B cell (primary cell): ENCODE measurements at regions not wholly inside any gene's neighbourhood (a gene's known extent, or its start where the extent isn't known, plus 50 kb on each side); places are given as distances from the start of the nearest gene placed in this dataset.

Experiments used
- ATAC-seq: fragments of 200-7000 bp; cut with Tn5 transposase; one replicate; pipeline ENCODE4 v1.10.0; 2021; ENCODE audit warnings: low read depth, mild to moderate bottlenecking, moderate number of reproducible peaks, moderate library complexity
- CTCF ChIA-PET: fragments of 350-600 bp; sonication (Branson Sonifier 250); formaldehyde crosslinking; loops from one replicate; lab custom pipeline; 2021; ENCODE audit warnings: antibody characterized with exemption, inconsistent platforms; lab: Charles Lee
- POLR2A ChIA-PET: fragments of 350-600 bp; sonication (Branson Sonifier 250); formaldehyde crosslinking; loops from one replicate; lab custom pipeline; 2021; ENCODE audit warnings: antibody characterized with exemption; lab: Charles Lee
- DNase-seq: peaks from one replicate; pipeline ENCODE4 v3.0.0; 2013
- H2AFZ ChIP-seq: 2 replicates; pipeline ENCODE4 v1.6.1; 2012; ENCODE audit warnings: mild to moderate bottlenecking, low read depth, low read length; ENCODE audit not compliant: insufficient read depth, poor library complexity, severe bottlenecking
- H3K27ac ChIP-seq, 2 donors: 1 replicate in 1 of 2; 2 replicates in 1 of 2; pipeline ENCODE4 v1.5.1; 2012 to 2013; ENCODE audit warnings: low read length in 2 of 2, mild to moderate bottlenecking in 2 of 2, moderate library complexity in 1 of 2
- H3K27me3 ChIP-seq, 4 experiments: fragments of 200-600 bp in 1 of 4; sonication (generic) in 1 of 4; replicated peaks in 1 of 4; 1 replicate in 2 of 4; 2 replicates in 2 of 4; pipeline versions ENCODE4 v1.6.1 to v1.7.0; 2013 to 2016; ENCODE audit warnings: low read length in 3 of 4, mild to moderate bottlenecking in 2 of 4, mixed read lengths in 1 of 4, moderate library complexity in 1 of 4; ENCODE audit not compliant: insufficient read depth in 4 of 4, control insufficient read depth in 3 of 4; ENCODE audit errors: control extremely low read depth in 1 of 4
- H3K36me3 ChIP-seq, 2 experiments: replicated peaks in 1 of 2; 1 replicate in 1 of 2; 2 replicates in 1 of 2; pipeline versions ENCODE4 v1.6.1 to v1.7.1; 2013; ENCODE audit warnings: low read length in 1 of 2; ENCODE audit not compliant: insufficient read depth in 2 of 2, control insufficient read depth in 1 of 2; ENCODE audit errors: control extremely low read depth in 1 of 2, extremely low read depth in 1 of 2
- H3K4me1 ChIP-seq, 2 donors: fragments of 200-600 bp in 1 of 2; sonication (generic) in 1 of 2; 1 replicate in 1 of 2; 2 replicates in 1 of 2; pipeline versions ENCODE4 v1.5.1 to v1.6.1; 2013 to 2017; ENCODE audit warnings: low read length in 2 of 2; ENCODE audit not compliant: control insufficient read depth in 2 of 2, insufficient read depth in 2 of 2
- H3K4me2 ChIP-seq: replicated peaks from 2 replicates; pipeline ENCODE3; 2012; ENCODE audit warnings: mild to moderate bottlenecking, low read depth, low read length; ENCODE audit not compliant: poor library complexity, severe bottlenecking
- H3K4me3 ChIP-seq, 5 experiments: fragments of 200-600 bp in 1 of 5; sonication (generic) in 1 of 5; 1 replicate in 3 of 5; 2 replicates in 2 of 5; pipeline versions ENCODE4 v1.5.1 to v1.7.0; 2011 to 2016; ENCODE audit warnings: low read length in 4 of 5, mild to moderate bottlenecking in 4 of 5, low read depth in 2 of 5, control low read depth in 1 of 5, moderate library complexity in 1 of 5; ENCODE audit not compliant: insufficient read depth in 1 of 5; ENCODE audit errors: control extremely low read depth in 1 of 5, extremely low read depth in 1 of 5
- H3K79me2 ChIP-seq: fragments of 200-600 bp; sonication (generic); one replicate; pipeline ENCODE4 v1.6.0; 2016; ENCODE audit warnings: low read length; ENCODE audit not compliant: control insufficient read depth, insufficient read depth
- H3K9ac ChIP-seq: fragments of 200-600 bp; sonication (generic); 2 replicates; pipeline ENCODE4 v1.6.1; 2017; ENCODE audit warnings: mild to moderate bottlenecking, low read length, moderate library complexity
- H3K9me3 ChIP-seq, 3 donors: one replicate each; pipeline versions ENCODE4 v1.6.1 to v1.7.1; 2013; ENCODE audit warnings: low read length in 2 of 3; ENCODE audit not compliant: control insufficient read depth in 2 of 3, insufficient read depth in 1 of 3; ENCODE audit errors: control extremely low read depth in 1 of 3
- H4K20me1 ChIP-seq: 2 replicates; pipeline ENCODE4 v1.6.0; 2012; ENCODE audit warnings: mild to moderate bottlenecking, low read length; ENCODE audit not compliant: insufficient read depth, control insufficient read depth, poor library complexity, severe bottlenecking
- H3K27ac Mint-ChIP-seq: one replicate; pipeline ENCODE4 v1.8.0; 2021; ENCODE audit warnings: mixed read lengths
- H3K27me3 Mint-ChIP-seq: one replicate; pipeline ENCODE4 v1.8.0; 2021; ENCODE audit warnings: mixed read lengths
- H3K4me1 Mint-ChIP-seq: one replicate; pipeline ENCODE4 v1.8.0; 2021; ENCODE audit warnings: mixed read lengths
- H3K4me3 Mint-ChIP-seq: one replicate; pipeline ENCODE4 v1.8.0; 2021; ENCODE audit warnings: mixed read lengths
- H3K9me3 Mint-ChIP-seq: one replicate; pipeline ENCODE4 v1.8.0; 2022; ENCODE audit warnings: mixed read lengths; ENCODE audit not compliant: insufficient read depth
- EZH2 ChIP-seq: IDR thresholded peaks from 2 replicates; pipeline ENCODE4 v1.6.1; 2012; ENCODE audit warnings: borderline replicate concordance, low read depth, mild to moderate bottlenecking, moderate library complexity, low read length; ENCODE audit not compliant: insufficient read depth, poor library complexity, severe bottlenecking
- WGBS: methylation state at CpG from one replicate; pipeline ENCODE4 v1.1.5; 2013; ENCODE audit warnings: missing lambda C conversion rate; ENCODE audit not compliant: insufficient coverage; 5-methylcytosine and 5-hydroxymethylcytosine counted together
- intact Hi-C: fragments of 100-400 bp; cut with micrococcal nuclease; formaldehyde crosslinking; loops from one replicate; pipeline ENCODE4 v1.10.0; 2022
- TF ChIP-seq, protein P1 (sequence below): fragments of 200-600 bp; IDR thresholded peaks from one replicate; pipeline ENCODE4 v1.8.0; 2022; ENCODE audit warnings: antibody characterized with exemption, mild to moderate bottlenecking

DNA sequence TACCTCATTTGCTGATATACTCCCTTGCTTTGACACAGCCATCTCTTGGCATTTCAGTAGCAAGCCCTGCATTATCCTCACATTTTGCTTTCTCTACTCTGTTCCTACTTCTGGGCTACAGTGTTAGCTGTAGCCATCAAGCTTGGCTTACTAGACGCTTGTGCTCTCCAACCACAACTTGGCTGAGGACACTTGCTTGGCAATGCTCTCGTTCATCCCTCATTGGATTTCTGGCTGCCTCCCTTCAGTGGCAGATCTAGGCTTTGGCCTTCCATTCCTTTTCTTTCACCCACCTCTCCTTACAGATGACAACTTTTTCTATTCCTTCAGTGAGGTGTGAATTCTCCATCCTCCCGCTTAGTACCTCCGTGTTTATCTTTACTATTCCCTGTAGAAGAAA lies 428.7 kb upstream of the LRRC7 start:
- ATAC-seq (no peak), DNase-seq (no peak)
- 89% methylated on average over 2 of the region's 4 CpGs for WGBS
- H3K4me3 Mint-ChIP-seq, result no peak overlapping the region
- H3K4me1 ChIP-seq, result no peaks in the 10 kb centered on the region
- H2AFZ ChIP-seq, result no peak overlapping the region
- ChIA-PET CTCF (no interaction called here), POLR2A (interaction anchor here (0.7 kb wide), 1 partner anchor 31 kb away, joined by 4 read pairs; no protein-coding TSS in a partner anchor)
- H3K9me3 Mint-ChIP-seq, result peaks cover 10% of the 10 kb centered on the region
- no peak overlapping the region for H3K4me3 ChIP-seq
- no peak overlapping the region for H3K4me2 ChIP-seq
- TF ChIP-seq, protein P1, sequence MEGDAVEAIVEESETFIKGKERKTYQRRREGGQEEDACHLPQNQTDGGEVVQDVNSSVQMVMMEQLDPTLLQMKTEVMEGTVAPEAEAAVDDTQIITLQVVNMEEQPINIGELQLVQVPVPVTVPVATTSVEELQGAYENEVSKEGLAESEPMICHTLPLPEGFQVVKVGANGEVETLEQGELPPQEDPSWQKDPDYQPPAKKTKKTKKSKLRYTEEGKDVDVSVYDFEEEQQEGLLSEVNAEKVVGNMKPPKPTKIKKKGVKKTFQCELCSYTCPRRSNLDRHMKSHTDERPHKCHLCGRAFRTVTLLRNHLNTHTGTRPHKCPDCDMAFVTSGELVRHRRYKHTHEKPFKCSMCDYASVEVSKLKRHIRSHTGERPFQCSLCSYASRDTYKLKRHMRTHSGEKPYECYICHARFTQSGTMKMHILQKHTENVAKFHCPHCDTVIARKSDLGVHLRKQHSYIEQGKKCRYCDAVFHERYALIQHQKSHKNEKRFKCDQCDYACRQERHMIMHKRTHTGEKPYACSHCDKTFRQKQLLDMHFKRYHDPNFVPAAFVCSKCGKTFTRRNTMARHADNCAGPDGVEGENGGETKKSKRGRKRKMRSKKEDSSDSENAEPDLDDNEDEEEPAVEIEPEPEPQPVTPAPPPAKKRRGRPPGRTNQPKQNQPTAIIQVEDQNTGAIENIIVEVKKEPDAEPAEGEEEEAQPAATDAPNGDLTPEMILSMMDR, result no peak
- no peak for TF ChIP-seq EZH2
- intact Hi-C loops, result no loop called here
- H3K9me3 ChIP-seq, result peaks cover 0 to 2% (median 0%) of the 10 kb centered on the region in 3 donors
- H3K27me3 ChIP-seq, result no peaks in the 10 kb centered on the region
- H3K27me3 Mint-ChIP-seq, result no peaks in the 10 kb centered on the region
- H3K36me3 ChIP-seq, result no peaks in the 10 kb centered on the region
- no peaks in the 10 kb centered on the region for H4K20me1 ChIP-seq
- no peaks in the 10 kb centered on the region for H3K4me1 Mint-ChIP-seq
- no peaks in the 10 kb centered on the region for H3K79me2 ChIP-seq
- no peak overlapping the region for H3K9ac ChIP-seq
- H3K27ac Mint-ChIP-seq, result no peak overlapping the region
- no peak overlapping the region for H3K27ac ChIP-seq

DNA sequence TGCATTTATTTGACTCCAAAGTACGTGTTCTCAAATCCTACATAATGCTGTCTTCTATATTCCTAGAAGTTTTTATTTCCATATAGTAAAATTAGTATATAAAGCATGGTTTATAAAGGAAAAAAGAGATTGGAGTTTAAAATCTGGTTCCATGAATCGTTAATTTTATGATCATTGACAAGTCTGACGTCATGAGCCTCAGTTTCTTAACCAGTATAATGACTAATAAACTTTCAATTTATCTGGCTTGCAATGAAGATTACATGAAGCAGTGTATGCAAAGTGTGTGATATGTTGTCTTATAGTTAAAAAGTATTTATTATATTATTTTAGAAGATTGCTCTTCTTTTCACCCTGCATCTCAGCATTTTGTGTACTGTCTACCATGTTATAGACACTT lies 421.4 kb upstream of the LRRC7 start:
- Histone ChIP-seq H3K4me2 (no peak overlapping the region), H3K9ac (no peak overlapping the region), H3K27ac (no peak overlapping the region), H3K4me3 (no peak overlapping the region), H3K9me3 (no peaks in the 10 kb centered on the region), H3K79me2 (no peaks in the 10 kb centered on the region), H3K27me3 (no peaks in the 10 kb centered on the region), H3K36me3 (no peaks in the 10 kb centered on the region), H2AFZ (no peak overlapping the region), H4K20me1 (no peaks in the 10 kb centered on the region), H3K4me1 (no peaks in the 10 kb centered on the region)
- no peak for ATAC-seq
- ChIA-PET CTCF (no interaction called here), POLR2A (no interaction called here)
- Mint-ChIP-seq H3K27ac (no peak overlapping the region), H3K27me3 (no peaks in the 10 kb centered on the region), H3K4me3 (no peak overlapping the region), H3K9me3 (peaks cover 3% of the 10 kb centered on the region), H3K4me1 (no peaks in the 10 kb centered on the region)
- WGBS, result no CpG with 5 or more reads among the region's 3 CpGs
- intact Hi-C loops, result no loop called here
- DNase-seq, result no peak
- TF ChIP-seq EZH2, result no peak
- TF ChIP-seq, protein P1, result no peak
